GM21423 (cell line): ENCODE measurements at regions not wholly inside any gene's neighbourhood (a gene's known extent, or its start where the extent isn't known, plus 50 kb on each side); places are given as distances from the start of the nearest gene placed in this dataset.
"Not testable (repeated sequence)": the region's sequence is repeated elsewhere in the genome, so short reads cannot be mapped to it uniquely, and the experiment has no call there.

Experiments used
- ATAC-seq: cut with Tn5 transposase; IDR thresholded peaks from one replicate; pipeline ENCODE4 v1.9.1; 2021; ENCODE audit warnings: mild to moderate bottlenecking, moderate library complexity; ENCODE audit not compliant: unreplicated experiment

DNA sequence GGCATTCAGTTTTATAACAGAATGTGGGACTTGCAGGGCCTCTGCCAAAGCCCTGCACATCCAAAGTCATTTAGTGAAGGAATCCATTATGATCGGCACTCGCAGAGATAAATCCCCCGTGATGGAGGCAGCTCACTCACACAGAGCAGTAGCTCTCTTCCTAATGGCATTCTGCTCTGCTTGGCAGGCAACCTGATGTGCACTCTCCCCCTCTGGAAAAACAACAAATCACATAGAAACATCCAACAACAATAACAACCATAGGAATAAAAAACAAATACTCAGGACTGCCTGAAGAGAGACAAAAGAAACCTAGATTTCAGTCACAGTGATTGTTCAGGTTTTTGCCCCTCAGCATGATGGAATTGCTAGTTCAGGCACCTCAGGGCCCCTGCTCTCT is 59.7 kb downstream of the NAA11 start:
- no peak for ATAC-seq

- no peak for ATAC-seq
These were observed 66.6 kb downstream of the NAA11 start for GRCh38 chr4:79259242-79259641.

DNA sequence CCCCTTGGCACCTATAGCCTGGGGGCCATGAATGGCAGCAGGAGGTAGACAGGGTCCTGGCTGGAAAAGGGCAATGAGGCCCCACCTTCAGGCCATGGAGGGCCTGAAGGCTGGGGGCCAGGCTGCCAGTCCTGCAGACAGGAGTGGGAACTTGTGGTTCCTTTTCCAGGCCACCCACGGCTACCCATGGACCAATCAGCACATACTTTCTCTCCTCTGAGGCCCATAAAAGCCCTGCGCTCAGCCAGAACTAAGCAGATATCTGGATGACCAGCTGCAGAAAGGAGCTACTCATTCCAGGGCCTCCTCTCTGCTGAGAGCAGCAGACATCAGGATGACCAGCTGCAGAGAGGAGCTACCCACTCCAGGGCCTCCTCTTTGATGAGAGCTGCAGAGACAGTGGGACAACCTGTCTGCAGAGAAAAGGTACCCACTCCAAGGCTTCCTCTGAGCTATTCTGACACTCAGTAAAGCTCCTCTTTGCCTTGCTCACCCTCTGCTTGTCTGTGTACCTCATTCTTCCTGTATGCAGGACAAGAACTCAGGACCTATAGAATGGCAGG is 67.2 kb downstream of the NAA11 start:
- no peak for ATAC-seq

DNA sequence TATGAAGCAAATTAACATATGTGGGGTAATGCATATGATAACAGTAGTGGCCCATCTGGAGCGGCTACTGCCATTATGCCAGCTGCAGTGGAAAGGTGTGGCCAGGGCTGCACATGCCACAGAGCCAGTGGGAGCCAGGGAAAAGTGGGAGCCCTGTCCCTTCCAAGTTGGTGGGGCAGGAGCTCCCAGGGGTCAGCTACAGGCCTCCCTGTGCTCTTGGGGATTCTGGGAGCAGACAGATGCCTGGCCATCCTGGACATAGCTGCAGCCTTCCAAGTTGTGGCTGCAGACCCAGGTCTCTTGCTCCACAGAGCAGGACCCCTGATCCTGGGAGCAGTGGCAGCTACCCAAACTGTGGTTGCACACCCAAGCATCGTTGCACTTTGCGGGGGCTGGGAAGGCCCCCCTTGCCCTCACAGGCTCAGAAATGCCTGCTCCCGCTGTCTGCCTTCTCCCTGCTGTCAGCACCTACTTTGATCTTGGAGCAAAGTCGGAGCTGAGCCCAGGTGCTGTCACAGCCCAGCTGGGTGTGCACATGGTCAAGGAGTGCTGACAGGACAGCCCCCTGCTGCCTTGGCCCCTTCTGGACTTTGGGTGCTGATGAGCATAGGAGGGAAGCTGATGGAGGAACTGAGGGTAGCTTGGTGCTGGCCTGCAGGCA is 67.8 kb downstream of the NAA11 start:
- ATAC-seq, result no peak

DNA sequence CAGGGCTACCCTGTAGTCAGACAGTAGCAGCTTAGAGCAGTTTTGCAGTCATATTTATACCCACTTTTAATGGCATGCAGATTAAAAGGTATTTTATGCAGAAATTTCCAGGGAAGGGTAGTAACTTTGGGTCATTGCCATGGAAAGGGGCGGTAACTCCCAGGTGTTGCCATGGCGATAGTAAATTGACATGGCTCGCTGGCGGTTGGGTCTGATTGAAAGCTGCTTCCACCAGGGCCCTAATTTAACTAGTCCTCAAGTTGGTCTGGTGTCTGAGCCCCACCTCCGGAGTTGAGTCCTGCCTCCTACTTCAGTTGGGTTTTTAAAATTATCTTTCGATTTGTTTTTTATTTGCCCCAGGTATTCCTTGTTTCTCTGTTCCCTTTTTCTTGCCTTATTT is 70.1 kb downstream of the NAA11 start:
- ATAC-seq, result no peak

GRCh38 chr4:79253924-79254323 is 71.9 kb downstream of the NAA11 start:
- ATAC-seq, result no peak

DNA sequence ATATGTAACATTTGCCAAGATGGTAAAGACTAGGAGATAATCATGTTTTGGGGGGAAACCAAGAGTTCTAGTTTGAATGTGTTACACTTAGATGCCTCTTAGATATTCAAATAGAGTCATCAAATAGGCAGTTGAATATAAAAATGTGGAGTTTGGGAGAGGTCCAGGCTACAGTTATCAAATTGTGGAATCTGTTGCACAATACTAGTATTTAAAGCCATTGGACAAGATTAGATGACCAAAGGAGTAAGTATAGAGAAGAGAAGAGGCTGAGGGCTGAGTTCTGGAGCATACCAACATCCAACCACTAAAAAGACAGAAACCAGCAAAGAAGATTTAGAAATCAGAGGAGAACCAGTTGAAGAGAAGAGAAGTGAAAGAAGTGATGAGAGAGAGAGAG is 72.7 kb downstream of the NAA11 start:
- no peak for ATAC-seq

DNA sequence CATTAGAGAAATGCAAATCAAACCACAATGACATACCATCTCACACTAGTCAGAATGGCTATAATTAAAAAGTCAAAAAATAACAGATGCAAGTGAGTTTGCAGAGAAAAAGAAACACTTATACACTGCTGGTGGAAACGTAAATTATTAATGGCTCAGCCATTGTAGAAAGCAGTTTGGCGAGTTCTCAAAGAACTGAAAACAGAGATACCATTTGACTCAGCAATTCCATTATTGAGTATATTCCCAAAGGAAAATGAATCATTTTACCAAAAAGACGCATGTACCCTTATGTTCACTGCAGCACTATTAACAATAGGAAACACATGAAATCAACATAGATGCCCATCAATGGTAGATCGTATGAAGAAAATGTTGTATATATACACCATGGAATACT is 75.0 kb downstream of the NAA11 start:
- ATAC-seq, result no peak

DNA sequence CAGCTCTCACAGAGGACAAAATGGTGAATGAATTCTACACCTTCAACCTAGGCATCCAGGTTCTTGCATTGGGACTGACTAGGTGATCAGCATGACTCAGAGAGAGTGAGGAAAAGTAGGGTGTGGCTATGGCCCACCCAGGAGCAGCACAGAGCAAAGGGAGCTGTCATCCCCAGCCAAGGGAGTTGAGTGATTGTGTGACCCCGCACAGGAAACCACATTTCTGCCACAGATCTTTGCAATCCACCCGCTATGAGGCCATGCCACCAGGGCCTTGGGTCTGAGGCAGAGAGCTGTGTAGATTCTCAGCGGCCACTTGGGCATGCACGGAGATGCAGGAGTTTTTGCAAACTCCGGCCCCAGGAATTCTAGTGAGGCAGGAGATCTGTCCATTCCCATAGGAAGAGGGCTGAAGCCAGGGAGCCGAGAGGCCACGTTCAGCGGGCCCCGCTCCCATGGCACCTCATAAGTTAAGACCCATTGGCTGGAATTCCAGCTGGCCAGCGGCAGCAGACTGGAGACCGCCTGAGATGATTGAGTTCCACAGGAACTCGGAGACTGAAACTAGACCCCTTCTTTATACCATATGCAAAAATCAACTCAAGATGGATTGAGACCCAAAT is 75.9 kb downstream of the NAA11 start:
- no peak for ATAC-seq

- ATAC-seq, result no peak
These were observed 77.3 kb downstream of the NAA11 start for GRCh38 chr4:79248610-79249009.

DNA sequence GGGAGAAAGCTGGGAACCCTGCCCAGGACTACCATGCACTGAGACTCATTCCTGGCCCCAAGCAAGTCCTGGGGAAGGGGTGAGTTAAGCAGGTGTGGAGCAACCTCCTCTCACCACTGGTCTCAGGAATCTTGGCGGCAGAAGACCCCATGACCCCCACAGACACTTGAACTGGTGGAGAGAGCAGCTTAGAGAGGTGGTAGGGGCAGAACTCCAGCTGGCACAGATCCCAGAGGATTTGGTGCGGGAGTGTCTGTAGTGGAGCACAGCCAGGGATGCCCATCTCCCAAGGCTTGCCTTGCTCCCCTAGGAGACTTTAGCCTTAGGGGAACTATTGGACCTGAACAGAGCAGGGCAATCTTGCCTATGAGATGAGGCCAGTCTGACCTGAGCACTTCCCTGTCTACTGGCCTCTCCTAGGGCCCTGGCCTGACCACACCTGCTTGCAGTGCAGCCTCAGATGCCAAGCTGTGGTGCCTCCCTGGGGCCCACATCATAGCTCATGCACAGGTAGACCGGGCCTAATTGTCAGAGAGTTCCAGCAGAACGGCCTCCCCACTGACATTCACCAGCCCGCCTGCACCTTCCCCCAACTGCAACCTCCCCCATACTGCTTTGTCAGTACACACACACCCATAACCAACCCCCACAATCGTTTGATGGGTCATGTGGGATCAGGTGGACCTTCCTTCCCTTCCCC is 78.0 kb downstream of the NAA11 start:
- ATAC-seq, result no peak

- not testable (repeated sequence) for ATAC-seq
These were observed 80.5 kb downstream of the NAA11 start for GRCh38 chr4:79245200-79245940.

DNA sequence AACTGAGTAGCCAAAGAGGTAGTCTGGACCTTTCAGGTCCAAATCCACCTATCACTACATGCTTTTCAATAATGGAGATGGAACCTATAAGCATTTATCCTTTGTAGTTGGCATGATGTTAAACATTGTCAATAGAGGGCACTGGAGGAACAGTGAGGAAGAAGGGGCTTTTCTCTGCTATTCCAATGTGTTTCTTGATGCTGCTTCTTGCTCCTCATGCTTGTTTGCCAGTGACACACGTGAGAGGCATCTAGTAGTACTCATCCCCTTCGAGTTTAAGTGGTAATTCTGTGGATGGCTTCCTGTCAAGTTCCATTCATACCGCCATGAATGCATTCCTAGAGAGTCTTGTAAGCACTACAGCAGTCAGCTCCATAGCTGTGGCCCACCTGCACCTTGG is 84.0 kb downstream of the NAA11 start:
- no peak for ATAC-seq

- no peak for ATAC-seq
These were observed 88.0 kb downstream of the NAA11 start for GRCh38 chr4:79237851-79238250.

DNA sequence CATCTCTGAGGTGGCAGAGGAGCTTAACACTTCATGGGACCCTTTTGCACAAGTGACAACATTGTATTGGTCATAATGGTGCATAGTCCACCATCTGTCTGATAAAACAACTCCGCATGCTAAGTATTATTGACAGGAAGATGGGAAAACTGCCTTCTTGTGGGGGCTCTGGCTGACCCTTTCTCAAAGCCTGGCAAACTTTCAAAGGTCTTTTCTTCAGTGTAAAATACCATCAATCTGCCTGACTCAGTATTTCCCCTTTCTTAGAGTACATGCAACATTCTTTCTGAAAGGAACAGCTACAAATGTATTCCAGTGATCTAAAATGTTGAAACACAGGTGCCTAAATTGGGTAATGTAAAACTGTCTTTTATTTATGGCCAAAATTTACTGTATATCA is 89.1 kb downstream of the NAA11 start:
- ATAC-seq, result no peak

DNA sequence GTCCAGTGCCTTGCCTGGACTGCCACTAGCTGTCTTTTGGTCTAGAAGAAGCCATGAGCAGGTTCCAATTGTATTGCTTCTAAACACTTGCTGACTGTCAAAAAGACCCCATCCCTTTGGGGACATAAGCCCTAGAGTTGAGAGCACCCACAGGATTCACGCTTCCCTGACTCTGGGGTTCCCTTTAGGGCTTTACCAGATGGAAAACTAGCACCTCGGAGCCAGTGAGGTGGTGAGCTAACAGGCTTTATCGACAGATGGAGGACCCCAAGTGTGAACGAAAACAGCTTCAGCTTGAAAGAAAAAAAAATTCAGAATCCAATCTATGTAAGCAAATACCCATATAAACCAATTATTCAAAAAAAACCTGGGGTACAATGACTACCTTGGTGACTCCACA is 90.8 kb downstream of the NAA11 start:
- no peak for ATAC-seq

GRCh38 chr4:79233820-79234219 is 92.0 kb downstream of the NAA11 start:
- no peak for ATAC-seq

DNA sequence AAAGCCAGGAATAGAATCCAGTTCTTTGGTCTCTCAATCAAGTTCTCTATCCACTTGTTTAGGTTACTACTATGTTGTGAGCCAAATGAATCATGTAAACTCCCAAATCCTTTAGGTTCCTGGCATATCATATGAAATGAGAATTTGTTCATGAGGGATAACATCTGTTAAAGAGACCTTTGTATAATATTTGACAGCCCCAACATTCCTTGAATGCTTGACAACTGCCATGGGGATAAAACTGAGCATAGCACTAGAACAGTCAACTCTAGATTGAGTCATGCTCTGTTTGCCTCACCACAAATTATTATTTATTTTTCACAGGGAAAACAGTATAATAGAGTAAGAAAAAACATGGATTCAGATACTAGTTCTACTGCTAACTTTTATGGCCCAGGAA is 93.3 kb downstream of the NAA11 start:
- ATAC-seq, result no peak

DNA sequence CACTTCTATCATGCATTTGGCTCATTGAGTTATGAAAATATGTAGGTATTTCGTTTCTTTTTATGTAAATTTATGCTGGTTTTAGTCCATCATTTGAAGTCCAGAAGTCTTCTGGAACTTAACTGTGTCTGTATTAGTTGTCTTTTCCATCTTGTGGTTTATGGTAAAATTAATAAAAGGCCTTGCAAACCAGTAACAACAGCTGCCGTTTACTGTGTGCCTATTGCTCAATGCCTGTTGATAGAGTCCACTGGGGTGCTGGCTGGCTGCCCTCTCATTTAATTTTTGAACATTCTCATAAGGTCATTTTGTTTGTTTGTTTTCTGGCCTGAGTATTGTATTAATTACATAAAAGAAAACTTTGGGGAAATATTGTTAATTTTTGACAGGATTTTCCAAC is 98.0 kb downstream of the NAA11 start:
- ATAC-seq, result no peak

DNA sequence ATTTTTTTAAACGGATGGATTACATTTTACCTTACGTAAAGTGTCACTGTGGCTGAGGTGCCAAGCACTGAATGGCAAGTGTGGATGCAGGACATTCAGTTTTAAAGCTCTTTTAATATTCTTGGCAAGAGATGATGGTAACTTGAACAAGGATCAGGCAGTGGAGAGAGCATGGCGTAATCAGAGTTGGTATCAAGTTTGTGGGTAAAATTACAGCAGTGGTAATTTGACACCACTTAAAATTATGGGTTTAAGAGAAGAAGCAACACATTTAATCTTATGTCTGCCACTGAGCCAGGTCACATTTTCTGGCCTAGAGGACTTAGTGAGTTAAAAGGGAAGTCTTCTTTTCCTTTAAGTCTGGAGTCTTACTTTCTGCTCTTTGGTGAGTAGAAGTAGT is 100.5 kb downstream of the NAA11 start:
- ATAC-seq, result no peak

- ATAC-seq, result no peak
These were observed 101.1 kb downstream of the NAA11 start for GRCh38 chr4:79224777-79225104.
